ENCODE measurements at regions not wholly inside any gene's neighbourhood (a gene's known extent, or its start where the extent isn't known, plus 50 kb on each side); places are given as distances from the start of the nearest gene placed in this dataset.

GRCh38 chr15:85872125-85872524 lies 77.4 kb upstream of the KLHL25 start:
- no peaks in the 10 kb centered on the region for H4K20me1 ChIP-seq (ENCODE audit: insufficient read depth, low read length)
- H3K4me1 ChIP-seq (ENCODE audit: low read length), result peaks cover 7% of the 10 kb centered on the region
- no peak overlapping the region for H3K4me2 ChIP-seq (ENCODE audit: low read length)
- H3K36me3 ChIP-seq (replicated peaks; ENCODE audit: low read depth, low read length), result no peaks in the 10 kb centered on the region
- no peaks in the 10 kb centered on the region for H3K79me2 ChIP-seq (ENCODE audit: low read length)
- no peak for TF ChIP-seq CTCF (IDR thresholded peaks at IDR 0.05; ENCODE audit: low read depth, low read length)
- TF ChIP-seq EZH2phosphoT487 (IDR thresholded peaks at IDR 0.05; ENCODE audit: low read depth), result no peak
- no peak overlapping the region for H3K4me3 ChIP-seq (ENCODE audit: low read length)
- no peak overlapping the region for H3K27ac ChIP-seq (ENCODE audit: low read length)
- no peak overlapping the region for H2AFZ ChIP-seq (ENCODE audit: low read depth, low read length)
- H3K9me3 ChIP-seq (ENCODE audit: insufficient read depth, low read length), result no peaks in the 10 kb centered on the region
- H3K9ac ChIP-seq (ENCODE audit: low read length), result no peak overlapping the region
- H3K27me3 ChIP-seq (ENCODE audit: low read depth, low read length), result peaks cover 80% of the 10 kb centered on the region

- H3K27me3 ChIP-seq (ENCODE audit: low read depth, low read length), result peaks cover 74% of the 10 kb centered on the region
- H3K27ac ChIP-seq (ENCODE audit: low read length), result no peak overlapping the region
- H3K9ac ChIP-seq (ENCODE audit: low read length), result no peak overlapping the region
- H2AFZ ChIP-seq (ENCODE audit: low read depth, low read length), result no peak overlapping the region
- no peaks in the 10 kb centered on the region for H4K20me1 ChIP-seq (ENCODE audit: insufficient read depth, low read length)
- peaks cover 3% of the 10 kb centered on the region for H3K4me1 ChIP-seq (ENCODE audit: low read length)
- no peaks in the 10 kb centered on the region for H3K79me2 ChIP-seq (ENCODE audit: low read length)
- no peaks in the 10 kb centered on the region for H3K9me3 ChIP-seq (ENCODE audit: insufficient read depth, low read length)
- TF ChIP-seq EZH2phosphoT487 (IDR thresholded peaks at IDR 0.05; ENCODE audit: low read depth) (no peak), CTCF (IDR thresholded peaks at IDR 0.05; ENCODE audit: low read depth, low read length) (no peak)
- no peaks in the 10 kb centered on the region for H3K36me3 ChIP-seq (replicated peaks; ENCODE audit: low read depth, low read length)
- no peak overlapping the region for H3K4me2 ChIP-seq (ENCODE audit: low read length)
- no peak overlapping the region for H3K4me3 ChIP-seq (ENCODE audit: low read length)
Observed at GRCh38 chr15:85874236-85874635, 79.5 kb upstream of the KLHL25 start.

- Histone ChIP-seq H3K9me3 (ENCODE audit: insufficient read depth, low read length) (no peaks in the 10 kb centered on the region), H4K20me1 (ENCODE audit: insufficient read depth, low read length) (no peaks in the 10 kb centered on the region), H3K36me3 (replicated peaks; ENCODE audit: low read depth, low read length) (no peaks in the 10 kb centered on the region), H3K4me3 (ENCODE audit: low read length) (no peak overlapping the region), H3K9ac (ENCODE audit: low read length) (no peak overlapping the region), H2AFZ (ENCODE audit: low read depth, low read length) (no peak overlapping the region), H3K4me1 (ENCODE audit: low read length) (no peaks in the 10 kb centered on the region), H3K4me2 (ENCODE audit: low read length) (no peak overlapping the region), H3K79me2 (ENCODE audit: low read length) (no peaks in the 10 kb centered on the region), H3K27ac (ENCODE audit: low read length) (no peak overlapping the region), H3K27me3 (ENCODE audit: low read depth, low read length) (peaks cover 67% of the 10 kb centered on the region)
- TF ChIP-seq CTCF (IDR thresholded peaks at IDR 0.05; ENCODE audit: low read depth, low read length) (no peak), EZH2phosphoT487 (IDR thresholded peaks at IDR 0.05; ENCODE audit: low read depth) (no peak)
Observed at GRCh38 chr15:85875756-85876155, 81.0 kb upstream of the KLHL25 start.

GRCh38 chr15:85878828-85879225 lies 84.1 kb upstream of the KLHL25 start:
- H4K20me1 ChIP-seq (ENCODE audit: insufficient read depth, low read length), result no peaks in the 10 kb centered on the region
- no peak overlapping the region for H3K9ac ChIP-seq (ENCODE audit: low read length)
- no peaks in the 10 kb centered on the region for H3K9me3 ChIP-seq (ENCODE audit: insufficient read depth, low read length)
- no peak overlapping the region for H3K27ac ChIP-seq (ENCODE audit: low read length)
- no peaks in the 10 kb centered on the region for H3K36me3 ChIP-seq (replicated peaks; ENCODE audit: low read depth, low read length)
- H3K4me2 ChIP-seq (ENCODE audit: low read length), result no peak overlapping the region
- TF ChIP-seq EZH2phosphoT487 (IDR thresholded peaks at IDR 0.05; ENCODE audit: low read depth) (no peak), CTCF (IDR thresholded peaks at IDR 0.05; ENCODE audit: low read depth, low read length) (no peak)
- no peak overlapping the region for H2AFZ ChIP-seq (ENCODE audit: low read depth, low read length)
- H3K4me3 ChIP-seq (ENCODE audit: low read length), result no peak overlapping the region
- H3K4me1 ChIP-seq (ENCODE audit: low read length), result no peaks in the 10 kb centered on the region
- H3K27me3 ChIP-seq (ENCODE audit: low read depth, low read length), result peaks cover 48% of the 10 kb centered on the region
- no peaks in the 10 kb centered on the region for H3K79me2 ChIP-seq (ENCODE audit: low read length)
